SW480 (cell line): ENCODE measurements at regions not wholly inside any gene's neighbourhood (a gene's known extent, or its start where the extent isn't known, plus 50 kb on each side); places are given as distances from the start of the nearest gene placed in this dataset.

Experiments used
- DNase-seq: peaks from one replicate; pipeline ENCODE4 v3.0.0-alpha.2; 2016; ENCODE audit warnings: low spot score

- no peak for DNase-seq
Observed at GRCh38 chr12:130258863-130259262, 78.8 kb upstream of the PIWIL1 start.

GRCh38 chr12:130263025-130263424, 74.7 kb upstream of the PIWIL1 start:
- no peak for DNase-seq

GRCh38 chr12:130263996-130264395, 73.7 kb upstream of the PIWIL1 start:
- no peak for DNase-seq

GRCh38 chr12:130266751-130267150, 70.9 kb upstream of the PIWIL1 start:
- DNase-seq, result peak; percentile 33

GRCh38 chr12:130280231-130280630, 57.5 kb upstream of the PIWIL1 start:
- DNase-seq, result no peak

- DNase-seq, result no peak
Observed at GRCh38 chr12:130280742-130281141, 56.9 kb upstream of the PIWIL1 start.

GRCh38 chr12:130281153-130281799, 56.4 kb upstream of the PIWIL1 start:
- DNase-seq, result no peak

GRCh38 chr12:130286041-130286440, 51.6 kb upstream of the PIWIL1 start:
- no peak for DNase-seq

GRCh38 chr12:130286741-130287440, 50.8 kb upstream of the PIWIL1 start:
- no peak for DNase-seq
